ENCODE measurements at regions not wholly inside any gene's neighbourhood (a gene's known extent, or its start where the extent isn't known, plus 50 kb on each side); places are given as distances from the start of the nearest gene placed in this dataset.

GRCh38 chrX:118255921-118256320 is 90.0 kb upstream of the WDR44 start:
- Histone ChIP-seq H3K27me3 (ENCODE audit: control insufficient read depth in 3 of 3, insufficient read depth in 3 of 3, low read length in 2 of 3) (peaks cover 0 to 5% (median 0%) of the 10 kb centered on the region in 3 donors), H3K9ac (ENCODE audit: insufficient read depth in 1 of 2, low read length in 2 of 2) (no peak overlapping the region), H3K9me3 (ENCODE audit: control insufficient read depth in 4 of 4, insufficient read depth in 3 of 4, low read length in 3 of 4) (no peaks in the 10 kb centered on the region), H3K4me3 (no peak overlapping the region), H3K36me3 (ENCODE audit: control insufficient read depth in 4 of 4, insufficient read depth in 4 of 4, low read length in 4 of 4) (no peaks in the 10 kb centered on the region), H3K4me1 (ENCODE audit: control insufficient read depth in 5 of 5, insufficient read depth in 5 of 5, low read length in 5 of 5) (no peaks in the 10 kb centered on the region), H3K27ac (ENCODE audit: low read depth in 1 of 2, low read length in 1 of 2) (no peak overlapping the region)
- TF ChIP-seq, protein P1, sequence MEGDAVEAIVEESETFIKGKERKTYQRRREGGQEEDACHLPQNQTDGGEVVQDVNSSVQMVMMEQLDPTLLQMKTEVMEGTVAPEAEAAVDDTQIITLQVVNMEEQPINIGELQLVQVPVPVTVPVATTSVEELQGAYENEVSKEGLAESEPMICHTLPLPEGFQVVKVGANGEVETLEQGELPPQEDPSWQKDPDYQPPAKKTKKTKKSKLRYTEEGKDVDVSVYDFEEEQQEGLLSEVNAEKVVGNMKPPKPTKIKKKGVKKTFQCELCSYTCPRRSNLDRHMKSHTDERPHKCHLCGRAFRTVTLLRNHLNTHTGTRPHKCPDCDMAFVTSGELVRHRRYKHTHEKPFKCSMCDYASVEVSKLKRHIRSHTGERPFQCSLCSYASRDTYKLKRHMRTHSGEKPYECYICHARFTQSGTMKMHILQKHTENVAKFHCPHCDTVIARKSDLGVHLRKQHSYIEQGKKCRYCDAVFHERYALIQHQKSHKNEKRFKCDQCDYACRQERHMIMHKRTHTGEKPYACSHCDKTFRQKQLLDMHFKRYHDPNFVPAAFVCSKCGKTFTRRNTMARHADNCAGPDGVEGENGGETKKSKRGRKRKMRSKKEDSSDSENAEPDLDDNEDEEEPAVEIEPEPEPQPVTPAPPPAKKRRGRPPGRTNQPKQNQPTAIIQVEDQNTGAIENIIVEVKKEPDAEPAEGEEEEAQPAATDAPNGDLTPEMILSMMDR (IDR thresholded peaks at IDR 0.05; ENCODE audit: control extremely low read depth, extremely low read depth) = no peak
- ATAC-seq (ENCODE audit: insufficient read depth, low FRiP score) (no peak), DNase-seq (no peak)

GRCh38 chrX:118257781-118258180 is 88.1 kb upstream of the WDR44 start:
- H3K4me3 ChIP-seq = no peak overlapping the region
- H3K9me3 ChIP-seq (ENCODE audit: control insufficient read depth in 4 of 4, insufficient read depth in 3 of 4, low read length in 3 of 4) = no peaks in the 10 kb centered on the region
- H3K27me3 ChIP-seq (ENCODE audit: control insufficient read depth in 3 of 3, insufficient read depth in 3 of 3, low read length in 2 of 3) = peaks cover 0 to 5% (median 0%) of the 10 kb centered on the region in 3 donors
- H3K9ac ChIP-seq (ENCODE audit: insufficient read depth in 1 of 2, low read length in 2 of 2) = no peak overlapping the region
- 63 to 84% methylated on average over 4 of the region's 4 CpGs for WGBS, 2 donors
- H3K36me3 ChIP-seq (ENCODE audit: control insufficient read depth in 4 of 4, insufficient read depth in 4 of 4, low read length in 4 of 4) = no peaks in the 10 kb centered on the region
- no peak overlapping the region for H3K27ac ChIP-seq (ENCODE audit: low read depth in 1 of 2, low read length in 1 of 2)
- TF ChIP-seq, protein P1 (IDR thresholded peaks at IDR 0.05; ENCODE audit: control extremely low read depth, extremely low read depth) = no peak
- ATAC-seq (ENCODE audit: insufficient read depth, low FRiP score) = no peak
- H3K4me1 ChIP-seq (ENCODE audit: control insufficient read depth in 5 of 5, insufficient read depth in 5 of 5, low read length in 5 of 5) = no peaks in the 10 kb centered on the region
- DNase-seq = no peak

- Histone ChIP-seq H3K36me3 (ENCODE audit: control insufficient read depth in 4 of 4, insufficient read depth in 4 of 4, low read length in 4 of 4) (no peaks in the 10 kb centered on the region), H3K4me1 (ENCODE audit: control insufficient read depth in 5 of 5, insufficient read depth in 5 of 5, low read length in 5 of 5) (no peaks in the 10 kb centered on the region), H3K27me3 (ENCODE audit: control insufficient read depth in 3 of 3, insufficient read depth in 3 of 3, low read length in 2 of 3) (peaks cover 0 to 5% (median 0%) of the 10 kb centered on the region in 3 donors), H3K9ac (ENCODE audit: insufficient read depth in 1 of 2, low read length in 2 of 2) (no peak overlapping the region), H3K4me3 (no peak overlapping the region), H3K27ac (ENCODE audit: low read depth in 1 of 2, low read length in 1 of 2) (no peak overlapping the region), H3K9me3 (ENCODE audit: control insufficient read depth in 4 of 4, insufficient read depth in 3 of 4, low read length in 3 of 4) (peaks cover 0 to 2% (median 0%) of the 10 kb centered on the region in 4 donors)
- ATAC-seq (ENCODE audit: insufficient read depth, low FRiP score) = no peak
- no peak for DNase-seq
- WGBS, 2 donors = 81 to 89% methylated on average over 1 of the region's 1 CpG
- TF ChIP-seq, protein P1 (IDR thresholded peaks at IDR 0.05; ENCODE audit: control extremely low read depth, extremely low read depth) = no peak
Measured at GRCh38 chrX:118259213-118259612, 86.7 kb upstream of the WDR44 start.

DNA sequence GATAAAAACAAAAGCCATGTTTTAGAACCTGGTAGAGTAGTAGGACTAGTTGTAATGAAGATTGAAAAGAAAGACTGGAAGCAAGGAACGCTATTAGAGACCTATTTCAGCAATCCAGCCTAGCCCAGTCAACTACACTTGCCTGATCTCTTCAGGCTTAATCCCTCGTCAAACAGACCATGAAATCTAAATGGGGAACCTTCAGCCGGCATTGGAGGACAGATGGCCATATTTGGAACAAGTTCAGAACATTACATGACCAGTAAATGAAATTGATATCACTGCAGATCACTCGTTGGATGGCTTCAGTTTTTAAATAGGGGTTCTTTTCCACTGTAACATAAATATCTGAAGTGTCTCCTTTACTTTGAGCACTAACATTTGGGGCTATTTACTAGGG is 84.8 kb upstream of the WDR44 start:
- Histone ChIP-seq H3K4me3 (no peak overlapping the region), H3K27ac (ENCODE audit: low read depth in 1 of 2, low read length in 1 of 2) (no peak overlapping the region), H3K27me3 (ENCODE audit: control insufficient read depth in 3 of 3, insufficient read depth in 3 of 3, low read length in 2 of 3) (peaks cover 0 to 5% (median 0%) of the 10 kb centered on the region in 3 donors), H3K9ac (ENCODE audit: insufficient read depth in 1 of 2, low read length in 2 of 2) (no peak overlapping the region), H3K36me3 (ENCODE audit: control insufficient read depth in 4 of 4, insufficient read depth in 4 of 4, low read length in 4 of 4) (no peaks in the 10 kb centered on the region), H3K4me1 (ENCODE audit: control insufficient read depth in 5 of 5, insufficient read depth in 5 of 5, low read length in 5 of 5) (no peaks in the 10 kb centered on the region), H3K9me3 (ENCODE audit: control insufficient read depth in 4 of 4, insufficient read depth in 3 of 4, low read length in 3 of 4) (peaks cover 0 to 2% (median 0%) of the 10 kb centered on the region in 4 donors)
- TF ChIP-seq, protein P1 (IDR thresholded peaks at IDR 0.05; ENCODE audit: control extremely low read depth, extremely low read depth) = no peak
- 52 to 89% methylated on average over 4 of the region's 4 CpGs for WGBS, 2 donors
- DNase-seq (no peak), ATAC-seq (ENCODE audit: insufficient read depth, low FRiP score) (no peak)

Data from lung (tissue), 11 donors.